Panc1 (cell line): ENCODE measurements at regions not wholly inside any gene's neighbourhood (a gene's known extent, or its start where the extent isn't known, plus 50 kb on each side); places are given as distances from the start of the nearest gene placed in this dataset.

Experiments
- ATAC-seq: fragments of 200-7000 bp; cut with Tn5 transposase; 2 replicates; pipeline ENCODE4 v1.9.1; 2020; ENCODE audit warnings: mild to moderate bottlenecking, moderate library complexity
- BruUV-seq: library from RNA; stranded (reverse); fragments of 400-500 nt; replicated peaks from 2 replicates; lab custom pipeline; 2021; lab: Mats Ljungman, UMichigan
- CTCF ChIA-PET: fragments of 300-600 bp; sonication (Branson Sonifier 250); formaldehyde crosslinking; loops from one replicate; lab custom pipeline; 2022; ENCODE audit warnings: antibody characterized with exemption; lab: Charles Lee
- POLR2A ChIA-PET: fragments of 300-600 bp; sonication (Branson Sonifier 250); formaldehyde crosslinking; loops from one replicate; lab custom pipeline; 2022; ENCODE audit warnings: antibody characterized with exemption; lab: Charles Lee
- DNase-seq: peaks from one replicate; pipeline ENCODE4 v3.0.0-alpha.2; 2010; ENCODE audit warnings: low read depth, low spot score
- H3K27ac ChIP-seq: 2 replicates; pipeline ENCODE4 v1.5.1; 2011; ENCODE audit warnings: mild to moderate bottlenecking, low read length, inconsistent platforms
- H3K27me3 ChIP-seq: fragments of 200-500 bp; sonication (Bioruptor generic); 2 replicates; pipeline ENCODE4 v1.6.0; 2014; ENCODE audit warnings: low read length, inconsistent platforms; ENCODE audit not compliant: control insufficient read depth, insufficient read depth
- H3K36me3 ChIP-seq: fragments of 200-500 bp; sonication (Bioruptor generic); 2 replicates; pipeline ENCODE4 v1.5.1; 2014; ENCODE audit warnings: inconsistent platforms, mild to moderate bottlenecking, low read length, moderate library complexity; ENCODE audit not compliant: control insufficient read depth, insufficient read depth
- H3K4me1 ChIP-seq: 2 replicates; pipeline ENCODE4 v1.5.1; 2011; ENCODE audit warnings: inconsistent platforms, mild to moderate bottlenecking, low read length, moderate library complexity; ENCODE audit not compliant: control insufficient read depth, insufficient read depth
- H3K4me3 ChIP-seq, 2 experiments: 2 replicates each; pipeline ENCODE4 v1.5.1; 2011 to 2012; ENCODE audit warnings: low read depth in 2 of 2, low read length in 2 of 2, mild to moderate bottlenecking in 2 of 2, inconsistent platforms in 1 of 2, moderate library complexity in 1 of 2
- H3K9me3 ChIP-seq: fragments of 200-500 bp; sonication (Bioruptor generic); 2 replicates; pipeline ENCODE4 v1.5.1; 2014; ENCODE audit warnings: low read depth, mild to moderate bottlenecking, inconsistent platforms, low read length, moderate library complexity; ENCODE audit not compliant: control insufficient read depth, insufficient read depth
- POLR2AphosphoS5 ChIP-seq: IDR thresholded peaks from 2 replicates; pipeline ENCODE4 v1.6.1; 2012; ENCODE audit warnings: mild to moderate bottlenecking, low read depth, low read length, moderate library complexity
- SIN3A ChIP-seq: IDR thresholded peaks from 2 replicates; pipeline ENCODE4 v1.6.1; 2012; ENCODE audit warnings: low read depth, mild to moderate bottlenecking, low read length, moderate library complexity, borderline replicate concordance; ENCODE audit not compliant: insufficient read depth
- TCF7L2 ChIP-seq: IDR thresholded peaks from 2 replicates; pipeline ENCODE4 v1.6.1; 2011; ENCODE audit warnings: mild to moderate bottlenecking, low read depth, low read length, inconsistent platforms
- in situ Hi-C: cut with HindIII; loops from 2 replicates; pipeline ENCODE4 v1.10.0; 2016; ENCODE audit warnings: low sequenced_read_pairs, low pct_unique_long_range_greater_than_20kb
- intact Hi-C: fragments of 100-400 bp; cut with micrococcal nuclease; formaldehyde crosslinking; loops from one replicate; pipeline ENCODE4 v1.10.0; 2022; ENCODE audit not compliant: unreplicated experiment
- TF ChIP-seq, protein P1 (sequence below), 2 experiments: IDR thresholded peaks; 2 replicates each; pipeline ENCODE4 v1.6.1; 2011 to 2012; ENCODE audit warnings: low read depth in 2 of 2, control low read depth in 1 of 2, low read length in 1 of 2, mild to moderate bottlenecking in 1 of 2, moderate library complexity in 1 of 2; ENCODE audit not compliant: insufficient read depth in 1 of 2
- TF ChIP-seq, protein P2 (sequence below): fragments of 450-650 bp; IDR thresholded peaks from 2 replicates; pipeline ENCODE4 v1.5.1; 2017; ENCODE audit warnings: mild to moderate bottlenecking

DNA sequence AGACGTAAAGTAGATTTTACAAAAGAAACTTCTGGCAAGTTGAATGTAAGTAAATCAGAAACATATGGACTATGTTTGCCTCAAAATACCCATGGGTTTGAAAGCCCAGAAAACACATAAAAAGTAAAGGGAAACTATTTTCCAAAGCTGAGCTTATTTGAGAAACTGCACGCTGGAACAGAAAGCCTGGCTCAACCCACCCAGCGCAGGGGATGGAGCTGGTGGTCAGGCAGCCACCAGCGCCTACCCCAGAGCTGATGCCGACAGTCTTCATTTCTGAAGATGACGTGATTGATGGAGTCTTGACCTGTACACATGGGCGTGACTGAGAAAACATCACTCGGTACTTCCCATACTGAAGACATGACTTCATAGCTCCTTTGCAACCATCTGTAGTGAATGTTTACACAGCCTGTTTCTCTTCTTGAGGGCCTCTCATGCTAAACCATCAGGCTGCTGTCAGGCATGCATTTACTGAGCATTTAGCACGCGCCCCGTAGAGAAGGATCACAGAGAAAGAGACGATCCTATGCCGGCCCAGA is 232.6 kb upstream of the AUTS2 start:
- POLR2A ChIA-PET = no interaction called here
- no peak for ATAC-seq
- TF ChIP-seq POLR2AphosphoS5 (no peak), SIN3A (no peak), TCF7L2 (no peak)
- TF ChIP-seq, protein P1, sequence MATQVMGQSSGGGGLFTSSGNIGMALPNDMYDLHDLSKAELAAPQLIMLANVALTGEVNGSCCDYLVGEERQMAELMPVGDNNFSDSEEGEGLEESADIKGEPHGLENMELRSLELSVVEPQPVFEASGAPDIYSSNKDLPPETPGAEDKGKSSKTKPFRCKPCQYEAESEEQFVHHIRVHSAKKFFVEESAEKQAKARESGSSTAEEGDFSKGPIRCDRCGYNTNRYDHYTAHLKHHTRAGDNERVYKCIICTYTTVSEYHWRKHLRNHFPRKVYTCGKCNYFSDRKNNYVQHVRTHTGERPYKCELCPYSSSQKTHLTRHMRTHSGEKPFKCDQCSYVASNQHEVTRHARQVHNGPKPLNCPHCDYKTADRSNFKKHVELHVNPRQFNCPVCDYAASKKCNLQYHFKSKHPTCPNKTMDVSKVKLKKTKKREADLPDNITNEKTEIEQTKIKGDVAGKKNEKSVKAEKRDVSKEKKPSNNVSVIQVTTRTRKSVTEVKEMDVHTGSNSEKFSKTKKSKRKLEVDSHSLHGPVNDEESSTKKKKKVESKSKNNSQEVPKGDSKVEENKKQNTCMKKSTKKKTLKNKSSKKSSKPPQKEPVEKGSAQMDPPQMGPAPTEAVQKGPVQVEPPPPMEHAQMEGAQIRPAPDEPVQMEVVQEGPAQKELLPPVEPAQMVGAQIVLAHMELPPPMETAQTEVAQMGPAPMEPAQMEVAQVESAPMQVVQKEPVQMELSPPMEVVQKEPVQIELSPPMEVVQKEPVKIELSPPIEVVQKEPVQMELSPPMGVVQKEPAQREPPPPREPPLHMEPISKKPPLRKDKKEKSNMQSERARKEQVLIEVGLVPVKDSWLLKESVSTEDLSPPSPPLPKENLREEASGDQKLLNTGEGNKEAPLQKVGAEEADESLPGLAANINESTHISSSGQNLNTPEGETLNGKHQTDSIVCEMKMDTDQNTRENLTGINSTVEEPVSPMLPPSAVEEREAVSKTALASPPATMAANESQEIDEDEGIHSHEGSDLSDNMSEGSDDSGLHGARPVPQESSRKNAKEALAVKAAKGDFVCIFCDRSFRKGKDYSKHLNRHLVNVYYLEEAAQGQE (IDR thresholded peaks at IDR 0.05; ENCODE audit: insufficient read depth in 1 of 2, low read depth in 2 of 2, low read length in 1 of 2) = no peak
- TF ChIP-seq, protein P2, sequence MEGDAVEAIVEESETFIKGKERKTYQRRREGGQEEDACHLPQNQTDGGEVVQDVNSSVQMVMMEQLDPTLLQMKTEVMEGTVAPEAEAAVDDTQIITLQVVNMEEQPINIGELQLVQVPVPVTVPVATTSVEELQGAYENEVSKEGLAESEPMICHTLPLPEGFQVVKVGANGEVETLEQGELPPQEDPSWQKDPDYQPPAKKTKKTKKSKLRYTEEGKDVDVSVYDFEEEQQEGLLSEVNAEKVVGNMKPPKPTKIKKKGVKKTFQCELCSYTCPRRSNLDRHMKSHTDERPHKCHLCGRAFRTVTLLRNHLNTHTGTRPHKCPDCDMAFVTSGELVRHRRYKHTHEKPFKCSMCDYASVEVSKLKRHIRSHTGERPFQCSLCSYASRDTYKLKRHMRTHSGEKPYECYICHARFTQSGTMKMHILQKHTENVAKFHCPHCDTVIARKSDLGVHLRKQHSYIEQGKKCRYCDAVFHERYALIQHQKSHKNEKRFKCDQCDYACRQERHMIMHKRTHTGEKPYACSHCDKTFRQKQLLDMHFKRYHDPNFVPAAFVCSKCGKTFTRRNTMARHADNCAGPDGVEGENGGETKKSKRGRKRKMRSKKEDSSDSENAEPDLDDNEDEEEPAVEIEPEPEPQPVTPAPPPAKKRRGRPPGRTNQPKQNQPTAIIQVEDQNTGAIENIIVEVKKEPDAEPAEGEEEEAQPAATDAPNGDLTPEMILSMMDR = no peak
- DNase-seq = no peak
- in situ Hi-C loops (no loop called here), intact Hi-C loops (no loop called here)
- no peak overlapping the region for H3K27ac ChIP-seq
- no peaks in the 10 kb centered on the region for H3K36me3 ChIP-seq
- H3K9me3 ChIP-seq = no peaks in the 10 kb centered on the region
- no peak overlapping the region for H3K4me3 ChIP-seq
- no TSS peak for BruUV-seq
- no peaks in the 10 kb centered on the region for H3K27me3 ChIP-seq
- CTCF ChIA-PET = no interaction called here
- H3K4me1 ChIP-seq = no peaks in the 10 kb centered on the region

DNA sequence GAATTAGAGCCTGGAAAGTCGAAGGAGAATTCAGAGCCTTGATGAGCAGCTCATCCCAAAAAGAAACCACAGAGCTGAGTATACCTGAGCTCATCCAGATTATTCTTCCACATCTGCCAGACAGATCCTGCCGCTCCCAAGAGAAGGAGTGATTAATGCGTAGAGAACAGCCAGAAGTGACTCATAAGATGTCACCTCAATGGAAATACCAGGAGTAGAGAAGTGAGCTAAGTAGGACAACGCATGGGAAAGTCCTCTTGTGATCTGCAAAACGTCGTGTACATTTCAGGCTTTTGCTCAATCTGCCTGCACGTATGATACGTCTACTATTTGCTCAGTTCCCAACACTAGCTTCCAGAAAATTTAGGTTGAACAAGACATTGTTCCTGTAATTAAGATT is 230.5 kb upstream of the AUTS2 start:
- Histone ChIP-seq H3K4me3 (no peak overlapping the region), H3K27ac (no peak overlapping the region), H3K9me3 (no peaks in the 10 kb centered on the region), H3K36me3 (no peaks in the 10 kb centered on the region), H3K4me1 (no peaks in the 10 kb centered on the region), H3K27me3 (no peaks in the 10 kb centered on the region)
- no peak for ATAC-seq
- in situ Hi-C loops (no loop called here), intact Hi-C loops (no loop called here)
- BruUV-seq = no TSS peak
- no peak for DNase-seq
- ChIA-PET CTCF (no interaction called here), POLR2A (no interaction called here)
- TF ChIP-seq POLR2AphosphoS5 (no peak), TCF7L2 (no peak)
- TF ChIP-seq, protein P2 = no peak
